Aorta (tissue), 5 donors: ENCODE measurements at regions not wholly inside any gene's neighbourhood (a gene's known extent, or its start where the extent isn't known, plus 50 kb on each side); places are given as distances from the start of the nearest gene placed in this dataset.
"Not testable (repeated sequence)": the region's sequence is repeated elsewhere in the genome, so short reads cannot be mapped to it uniquely, and the experiment has no call there.

Experiments used
- ATAC-seq: fragments of 200-7000 bp; cut with Tn5 transposase; one replicate; pipeline ENCODE4 v1.9.1; 2022; ENCODE audit warnings: moderate library complexity; ENCODE audit not compliant: low FRiP score
- DNase-seq, 2 donors: peaks; one replicate each; pipeline ENCODE4 v3.0.0-alpha.2; 2020
- H3K27ac ChIP-seq, 2 donors: one replicate each; pipeline ENCODE4 v1.5.1; 2013; ENCODE audit warnings: low read length in 2 of 2, mild to moderate bottlenecking in 2 of 2, moderate library complexity in 2 of 2, control low read depth in 1 of 2, inconsistent platforms in 1 of 2, low read depth in 1 of 2
- H3K27me3 ChIP-seq, 2 donors: one replicate each; pipeline ENCODE4 v1.6.1; 2013; ENCODE audit warnings: control low read depth in 1 of 2, low read length in 1 of 2, mild to moderate bottlenecking in 1 of 2, moderate library complexity in 1 of 2; ENCODE audit not compliant: insufficient read depth in 2 of 2, control insufficient read depth in 1 of 2
- H3K36me3 ChIP-seq, 2 donors: one replicate each; pipeline ENCODE4 v1.6.1; 2013; ENCODE audit warnings: control low read depth in 1 of 2, low read length in 1 of 2, mild to moderate bottlenecking in 1 of 2; ENCODE audit not compliant: insufficient read depth in 2 of 2, control insufficient read depth in 1 of 2
- H3K4me1 ChIP-seq, 2 donors: one replicate each; pipeline ENCODE4 v1.6.1; 2013; ENCODE audit warnings: low read length in 2 of 2, control low read depth in 1 of 2, mild to moderate bottlenecking in 1 of 2, moderate library complexity in 1 of 2; ENCODE audit not compliant: insufficient read depth in 2 of 2, control insufficient read depth in 1 of 2
- H3K4me3 ChIP-seq, 2 donors: one replicate each; pipeline ENCODE4 v1.5.1; 2013; ENCODE audit warnings: low read length in 2 of 2, control low read depth in 1 of 2, mild to moderate bottlenecking in 1 of 2
- H3K9me3 ChIP-seq: one replicate; pipeline ENCODE4 v1.6.1; 2013; ENCODE audit warnings: mild to moderate bottlenecking, low read length; ENCODE audit not compliant: control insufficient read depth
- WGBS, 2 donors: extraction: QIAGEN DNeasy Blood & Tissue Kit; methylation state at CpG; one replicate each; pipeline ENCODE4 v1.1.7; 2013; 5-methylcytosine and 5-hydroxymethylcytosine counted together
- intact Hi-C, 2 donors: fragments of 100-400 bp; cut with DNase I; formaldehyde crosslinking; loops; one replicate each; pipeline versions ENCODE4 v1.14.2 to v1.15.0; 2022
- donor health status: healthy with polysubstance abuse.
- donor health status: Bipolar disorder and iron deficiency.
- donor health status: DM: no; HTN: no; CAD: no.
- donor health status: DM: no; HTN: no; CAD: no.
- donor health status: DM: yes; HTN: yes; CAD: no.

DNA sequence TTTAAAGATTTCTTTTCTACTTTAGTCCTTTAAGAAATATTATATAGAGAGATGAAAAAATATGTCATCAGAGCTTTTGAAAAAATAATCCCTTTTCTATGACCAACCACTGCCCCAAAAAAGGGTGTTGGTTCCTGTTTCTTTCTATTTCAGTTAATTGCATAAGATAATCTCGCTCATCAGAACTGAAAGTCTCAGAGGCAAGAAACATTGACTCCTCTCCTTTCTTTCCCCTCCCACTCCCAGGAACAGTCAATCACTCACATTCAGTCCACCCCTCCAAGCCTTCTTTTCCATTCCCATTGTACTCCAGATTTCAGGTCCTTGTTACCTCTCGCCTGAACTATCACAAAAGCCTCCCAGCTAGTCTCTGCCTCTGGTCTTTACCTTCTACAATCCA, 153.7 kb upstream of the ABI3BP start:
- Histone ChIP-seq H3K4me3 (no peak overlapping the region), H3K9me3 (no peaks in the 10 kb centered on the region), H3K27me3 (no peaks in the 10 kb centered on the region), H3K36me3 (no peaks in the 10 kb centered on the region), H3K27ac (no peak overlapping the region), H3K4me1 (peaks cover 0 to 4% of the 10 kb centered on the region in 2 donors)
- WGBS, 2 donors = 84 to 92% methylated on average over 2 of the region's 2 CpGs
- intact Hi-C loops = no loop called here
- ATAC-seq (no peak), DNase-seq (no peak)

DNA sequence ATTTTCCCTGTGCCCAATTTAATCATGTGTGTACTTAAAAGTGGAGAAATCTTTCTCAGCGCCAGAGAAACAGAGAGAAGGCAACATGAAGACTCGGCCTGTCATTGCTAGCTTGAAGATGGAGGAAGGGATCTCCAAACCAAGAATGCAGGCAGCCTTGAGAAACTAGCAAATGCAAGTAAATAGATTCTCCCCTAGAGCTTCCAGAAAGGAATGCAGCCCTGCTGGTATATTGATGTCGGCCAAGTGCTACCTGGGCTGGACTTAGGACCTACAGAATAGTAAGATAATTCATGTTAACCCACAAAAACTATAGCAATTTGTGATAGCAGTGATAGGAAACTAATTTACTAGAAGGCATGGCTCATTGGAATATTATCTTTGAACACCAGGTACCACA, 150.9 kb upstream of the ABI3BP start:
- 96 to 99% methylated on average over 3 of the region's 3 CpGs for WGBS, 2 donors
- Histone ChIP-seq H3K4me1 (peaks cover 0 to 4% of the 10 kb centered on the region in 2 donors), H3K4me3 (no peak overlapping the region), H3K36me3 (no peaks in the 10 kb centered on the region), H3K27ac (no peak overlapping the region), H3K9me3 (no peaks in the 10 kb centered on the region), H3K27me3 (no peaks in the 10 kb centered on the region)
- no peak for ATAC-seq
- no peak for DNase-seq
- intact Hi-C loops = no loop called here

DNA sequence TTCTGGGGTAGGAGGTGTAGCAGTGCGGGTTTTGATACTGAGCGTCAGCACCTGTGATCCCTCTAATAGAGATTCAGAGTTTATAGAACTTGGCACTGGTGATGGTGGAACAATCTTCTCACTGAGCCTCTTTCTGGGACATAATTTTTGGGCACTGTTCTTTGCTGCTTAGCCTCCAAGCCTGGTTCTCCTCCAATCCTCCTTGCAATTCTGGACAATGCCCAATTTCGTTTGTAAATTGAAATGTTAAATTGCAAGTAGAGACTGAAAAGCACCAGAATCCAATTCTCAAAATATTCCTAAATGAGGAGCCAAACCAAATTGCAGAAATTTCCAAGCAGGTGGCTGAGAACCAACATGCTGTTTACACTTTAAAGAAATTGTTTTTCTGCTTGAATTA, 149.8 kb upstream of the ABI3BP start:
- intact Hi-C loops = no loop called here
- Histone ChIP-seq H3K9me3 (no peaks in the 10 kb centered on the region), H3K4me3 (no peak overlapping the region), H3K36me3 (no peaks in the 10 kb centered on the region), H3K4me1 (peaks cover 0 to 4% of the 10 kb centered on the region in 2 donors), H3K27me3 (no peaks in the 10 kb centered on the region), H3K27ac (no peak overlapping the region)
- ATAC-seq (peak; percentile 29), DNase-seq (no peak)
- WGBS, 2 donors = 25 to 30% methylated on average over 3 of the region's 3 CpGs

DNA sequence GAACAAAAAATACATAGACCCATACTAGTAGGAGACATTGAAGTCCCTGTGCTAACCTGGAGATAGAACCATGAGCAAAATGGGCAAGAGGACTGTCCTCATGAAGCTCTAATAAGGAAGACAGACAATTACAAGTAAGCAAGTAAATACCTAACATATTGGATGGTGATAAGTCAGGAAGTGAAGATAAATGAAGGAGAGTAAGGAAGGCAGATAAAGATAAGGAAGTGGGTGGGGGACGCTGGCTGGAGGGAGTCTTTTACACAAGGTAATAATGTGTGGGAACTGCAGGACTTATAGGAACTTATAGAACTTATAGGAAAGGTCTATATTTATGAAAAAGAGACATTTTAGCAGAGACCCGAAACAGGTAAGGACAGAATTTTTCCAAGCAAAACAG, 148.9 kb upstream of the ABI3BP start:
- no peak for DNase-seq
- Histone ChIP-seq H3K4me3 (no peak overlapping the region), H3K36me3 (no peaks in the 10 kb centered on the region), H3K4me1 (peaks cover 0 to 4% of the 10 kb centered on the region in 2 donors), H3K27ac (no peak overlapping the region), H3K9me3 (no peaks in the 10 kb centered on the region), H3K27me3 (no peaks in the 10 kb centered on the region)
- no peak for ATAC-seq
- intact Hi-C loops = no loop called here
- 83 to 85% methylated on average over 2 of the region's 2 CpGs for WGBS, 2 donors

DNA sequence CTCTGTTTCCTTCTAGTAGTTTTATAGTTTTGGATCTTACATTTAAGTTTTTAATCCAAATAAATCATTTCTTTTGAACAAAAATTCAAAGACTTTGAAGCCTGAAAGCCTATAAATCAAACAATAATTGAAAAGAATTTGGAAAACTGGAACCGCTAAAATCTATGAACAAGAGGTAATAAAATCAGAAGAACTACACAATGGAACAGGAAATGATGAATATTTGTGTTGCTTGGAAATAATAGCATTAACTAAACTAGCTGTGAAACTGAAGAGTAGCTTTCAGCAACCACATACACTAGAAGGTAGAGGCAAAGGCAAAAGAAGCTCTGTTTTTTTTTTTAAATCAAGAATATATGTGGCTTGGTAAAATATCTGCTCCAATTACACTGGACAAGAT, 147.9 kb upstream of the ABI3BP start:
- H3K27ac ChIP-seq = no peak overlapping the region
- H3K9me3 ChIP-seq = no peaks in the 10 kb centered on the region
- H3K36me3 ChIP-seq = no peaks in the 10 kb centered on the region
- no peak overlapping the region for H3K4me3 ChIP-seq
- H3K27me3 ChIP-seq = no peaks in the 10 kb centered on the region
- intact Hi-C loops = no loop called here
- WGBS, 2 donors = 40 to 72% methylated on average over 1 of the region's 1 CpG
- no peak for ATAC-seq
- peaks cover 0 to 4% of the 10 kb centered on the region in 2 donors for H3K4me1 ChIP-seq
- DNase-seq = no peak

DNA sequence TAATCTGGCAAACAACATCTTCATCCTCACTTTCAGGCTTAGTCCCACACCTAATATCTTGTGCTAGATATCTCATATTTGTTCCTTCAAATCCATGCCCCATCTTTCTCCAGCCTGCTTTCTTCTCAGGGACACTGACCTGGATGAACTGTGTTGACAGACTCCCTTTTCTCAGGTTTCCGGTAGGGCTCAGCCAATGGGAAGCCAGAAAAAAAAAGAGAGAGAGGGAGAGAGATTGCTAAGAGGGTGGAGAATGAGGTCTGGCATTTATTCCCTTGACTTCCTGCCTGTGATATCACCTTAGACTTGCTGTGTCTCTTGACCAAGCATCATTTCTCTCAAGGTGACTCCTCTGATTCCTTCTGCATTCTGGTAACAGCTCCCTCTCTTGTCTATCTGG, 145.6 kb upstream of the ABI3BP start:
- ATAC-seq (no peak), DNase-seq (no peak)
- H3K9me3 ChIP-seq = no peaks in the 10 kb centered on the region
- H3K27ac ChIP-seq = no peak overlapping the region
- H3K4me1 ChIP-seq = peaks cover 0 to 4% of the 10 kb centered on the region in 2 donors
- no peaks in the 10 kb centered on the region for H3K36me3 ChIP-seq
- no peaks in the 10 kb centered on the region for H3K27me3 ChIP-seq
- no peak overlapping the region for H3K4me3 ChIP-seq
- intact Hi-C loops = no loop called here
- WGBS, 2 donors = 94 to 100% methylated on average over 1 of the region's 1 CpG

DNA sequence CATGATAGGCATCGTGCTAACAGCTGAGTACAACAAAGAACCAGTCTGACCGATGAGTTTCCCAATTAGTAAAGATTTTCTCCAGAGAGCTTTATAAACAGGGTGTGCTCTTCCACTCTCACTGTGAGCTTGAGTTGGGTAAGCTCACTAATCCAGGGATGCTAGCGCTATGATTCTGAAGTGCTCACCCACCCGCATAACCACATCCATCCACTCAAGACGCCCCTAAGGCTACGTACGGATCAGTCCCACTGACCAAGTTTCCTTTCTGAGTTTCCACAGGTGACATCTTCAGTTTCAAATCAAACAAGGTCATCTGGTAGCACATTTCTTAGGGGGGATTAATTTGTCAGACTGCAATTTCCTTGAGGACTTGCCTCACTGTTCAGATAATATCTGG, 141.1 kb upstream of the ABI3BP start:
- no peak for ATAC-seq

DNA sequence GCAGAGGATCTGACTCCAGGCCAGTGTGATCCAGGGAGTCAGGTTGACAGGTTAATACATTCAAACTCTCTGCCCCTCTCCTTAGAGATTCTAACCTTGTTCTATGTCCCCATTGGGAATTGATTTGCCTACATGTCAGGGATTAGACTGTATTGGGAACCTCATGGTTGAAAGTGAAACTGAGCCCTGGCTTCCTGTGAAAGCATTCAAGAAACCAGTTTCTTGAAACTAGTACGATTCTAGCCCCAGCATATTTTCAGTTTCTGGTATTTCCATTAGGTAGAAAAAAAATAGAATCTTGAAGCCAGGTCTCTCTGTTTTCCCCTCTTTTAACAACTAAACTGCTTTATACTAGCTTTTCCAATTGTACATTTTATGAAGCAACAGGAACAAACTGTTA, 140.4 kb upstream of the ABI3BP start:
- 48 to 49% methylated on average over 1 of the region's 1 CpG for WGBS, 2 donors
- Histone ChIP-seq H3K27me3 (no peaks in the 10 kb centered on the region), H3K4me1 (no peaks in the 10 kb centered on the region), H3K36me3 (no peaks in the 10 kb centered on the region), H3K27ac (no peak overlapping the region), H3K9me3 (peaks cover 4% of the 10 kb centered on the region), H3K4me3 (no peak overlapping the region)
- intact Hi-C loops = no loop called here
- DNase-seq = no peak
- no peak for ATAC-seq

More for the DNA sequence above, 141.1 kb upstream of the ABI3BP start:
- Histone ChIP-seq H3K9me3 (peaks cover 4% of the 10 kb centered on the region), H3K4me3 (no peak overlapping the region), H3K27me3 (no peaks in the 10 kb centered on the region), H3K4me1 (no peaks in the 10 kb centered on the region), H3K27ac (no peak overlapping the region), H3K36me3 (no peaks in the 10 kb centered on the region)
- DNase-seq = no peak
- 94 to 97% methylated on average over 7 of the region's 7 CpGs for WGBS, 2 donors
- intact Hi-C loops = no loop called here

DNA sequence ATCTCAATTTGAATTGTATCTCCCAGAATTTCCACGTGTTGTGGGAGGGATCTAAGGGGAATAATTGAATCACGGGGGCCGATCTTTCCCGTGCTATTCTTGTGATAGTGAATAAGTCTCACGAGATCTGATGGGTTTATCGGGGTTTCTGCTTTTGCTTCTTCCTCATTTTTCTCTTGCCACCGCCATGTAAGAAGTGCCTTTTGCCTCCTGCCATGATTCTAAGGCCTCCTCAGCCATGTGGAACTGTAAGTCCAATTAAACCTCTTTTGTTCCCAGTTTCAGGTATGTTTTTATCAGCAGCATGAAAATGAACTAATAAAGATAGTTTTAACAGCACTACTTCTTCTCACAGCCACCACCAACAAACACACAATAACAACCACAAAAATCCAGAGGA, 140.0 kb upstream of the ABI3BP start:
- DNase-seq, ATAC-seq, H3K9me3 ChIP-seq, intact Hi-C loops, H3K27me3 ChIP-seq, H3K36me3 ChIP-seq, H3K4me3 ChIP-seq, H3K27ac ChIP-seq, H3K4me1 ChIP-seq: not testable (repeated sequence)
- WGBS, 2 donors = 95 to 98% methylated on average over 7 of the region's 7 CpGs
